HG03175 (cell line): ENCODE measurements at regions not wholly inside any gene's neighbourhood (a gene's known extent, or its start where the extent isn't known, plus 50 kb on each side); places are given as distances from the start of the nearest gene placed in this dataset.
A peak's percentile ranks its signal among the peaks of the same experiment; 100 is the strongest.

Experiments used
- ATAC-seq: cut with Tn5 transposase; IDR thresholded peaks from one replicate; pipeline ENCODE4 v1.9.1; 2021; ENCODE audit warnings: mild to moderate bottlenecking, moderate library complexity; ENCODE audit not compliant: unreplicated experiment

DNA sequence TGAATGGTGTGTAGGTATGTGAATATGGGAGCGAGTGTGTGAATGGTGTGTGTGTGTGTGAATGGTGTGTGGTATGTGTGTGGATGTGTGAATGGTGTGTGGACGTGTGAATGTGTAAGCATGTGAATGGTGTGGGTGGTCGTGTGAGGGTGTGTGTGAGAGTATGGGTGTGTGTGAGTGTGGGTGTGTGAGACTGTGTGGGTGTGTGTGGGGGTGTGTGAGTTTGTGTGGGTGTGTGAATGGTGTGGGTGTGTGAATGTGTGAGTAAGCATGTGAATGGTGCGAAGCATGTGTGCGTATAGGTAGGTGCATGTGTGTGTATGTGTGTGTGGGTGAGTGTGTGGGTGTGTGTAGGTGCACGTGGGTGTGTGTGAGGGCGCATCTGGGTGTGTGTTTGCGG is 160.7 kb upstream of the COBL start:
- ATAC-seq, result no peak

DNA sequence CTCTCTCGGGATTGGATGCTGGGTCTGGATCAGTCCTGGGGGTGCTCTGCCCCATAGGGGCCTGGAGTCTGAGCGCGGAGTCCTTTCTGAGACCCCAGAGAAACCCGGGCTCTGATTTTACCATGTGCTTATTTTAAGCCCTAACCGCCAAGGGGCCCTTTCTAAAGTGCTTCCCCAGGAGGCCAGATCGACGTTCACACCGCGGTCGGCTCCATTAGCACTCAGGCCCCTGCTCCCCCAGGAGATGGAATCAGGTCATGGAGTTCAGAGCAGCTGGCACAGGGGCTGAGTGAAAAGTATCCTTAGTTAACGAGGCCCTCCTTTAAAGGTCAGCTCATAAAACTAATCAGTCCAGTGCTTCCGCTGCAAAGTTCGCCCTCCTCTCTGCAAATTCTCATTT is 159.4 kb upstream of the COBL start:
- ATAC-seq, result no peak

DNA sequence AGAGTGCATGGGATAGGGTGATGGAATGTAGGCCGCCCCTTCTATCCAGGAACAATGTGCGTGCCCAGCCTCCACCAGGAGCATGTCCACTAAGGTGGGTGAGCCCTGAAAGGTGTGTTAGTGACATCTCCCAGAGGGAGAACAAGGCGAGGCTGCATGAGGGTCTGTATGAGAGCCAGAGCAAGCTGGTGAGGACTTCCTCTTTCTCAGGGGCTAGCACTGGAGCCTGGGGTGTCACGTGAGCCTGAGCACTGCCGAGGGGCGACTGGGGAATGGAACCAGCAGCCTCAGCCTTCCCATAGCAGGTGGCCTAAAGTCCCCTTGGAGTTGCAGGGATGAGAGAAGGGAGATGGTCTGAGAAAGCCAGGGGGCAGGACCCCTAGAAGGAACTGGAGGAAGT is 156.3 kb upstream of the COBL start:
- no peak for ATAC-seq

DNA sequence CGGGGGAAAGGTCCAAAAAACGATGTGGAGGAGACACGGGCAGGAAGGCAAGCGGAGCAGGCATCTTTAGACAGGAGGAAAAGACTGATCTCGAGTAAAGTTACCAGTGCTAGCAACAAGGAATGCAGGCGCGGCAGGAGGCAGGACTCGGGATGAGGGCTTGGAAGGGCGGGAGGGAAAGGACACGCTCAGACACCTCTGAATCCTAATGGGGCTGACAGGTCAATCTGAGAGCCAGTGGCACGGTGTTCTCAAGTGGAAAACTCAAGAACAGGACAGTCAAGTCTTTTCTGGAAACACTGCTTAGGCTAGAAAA is 155.3 kb upstream of the COBL start:
- ATAC-seq, result no peak

DNA sequence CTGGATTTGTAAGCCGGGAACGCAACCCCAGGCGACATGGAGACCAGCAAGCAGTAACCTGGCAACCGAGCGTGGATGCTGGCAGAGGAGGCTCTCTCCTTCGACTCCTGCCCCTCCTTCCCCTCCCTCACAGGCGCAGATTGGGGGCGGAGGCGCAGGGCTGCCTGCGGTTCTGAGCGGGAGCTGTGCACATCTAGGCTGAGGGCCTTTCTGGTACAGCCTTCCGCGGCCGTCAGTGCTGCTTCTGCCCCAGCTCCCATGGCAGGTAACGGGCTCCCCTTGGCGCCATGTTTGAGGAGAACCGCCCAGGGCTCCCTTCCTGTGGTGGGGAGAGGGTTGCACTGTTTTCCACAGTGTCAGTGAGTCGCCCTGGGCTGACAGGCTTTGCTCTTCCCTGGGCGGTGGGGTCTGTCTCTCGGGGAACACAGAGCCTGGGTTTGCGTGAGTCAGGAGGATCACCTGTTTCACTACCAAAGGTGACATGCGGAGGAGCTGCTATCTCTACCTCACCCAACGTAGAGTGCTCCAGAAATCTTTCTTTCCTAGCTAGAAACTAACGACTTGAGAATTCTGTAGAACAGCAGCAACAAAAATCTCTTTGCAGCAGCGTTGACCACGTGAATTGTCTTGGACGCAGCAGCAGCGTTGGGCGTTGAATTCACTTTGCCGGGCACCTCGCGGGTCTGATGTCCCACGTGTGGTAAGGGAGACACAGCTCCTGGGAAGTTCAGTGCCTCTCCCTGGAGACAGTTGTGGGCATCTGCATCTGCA is 154.8 kb upstream of the COBL start:
- no peak for ATAC-seq

DNA sequence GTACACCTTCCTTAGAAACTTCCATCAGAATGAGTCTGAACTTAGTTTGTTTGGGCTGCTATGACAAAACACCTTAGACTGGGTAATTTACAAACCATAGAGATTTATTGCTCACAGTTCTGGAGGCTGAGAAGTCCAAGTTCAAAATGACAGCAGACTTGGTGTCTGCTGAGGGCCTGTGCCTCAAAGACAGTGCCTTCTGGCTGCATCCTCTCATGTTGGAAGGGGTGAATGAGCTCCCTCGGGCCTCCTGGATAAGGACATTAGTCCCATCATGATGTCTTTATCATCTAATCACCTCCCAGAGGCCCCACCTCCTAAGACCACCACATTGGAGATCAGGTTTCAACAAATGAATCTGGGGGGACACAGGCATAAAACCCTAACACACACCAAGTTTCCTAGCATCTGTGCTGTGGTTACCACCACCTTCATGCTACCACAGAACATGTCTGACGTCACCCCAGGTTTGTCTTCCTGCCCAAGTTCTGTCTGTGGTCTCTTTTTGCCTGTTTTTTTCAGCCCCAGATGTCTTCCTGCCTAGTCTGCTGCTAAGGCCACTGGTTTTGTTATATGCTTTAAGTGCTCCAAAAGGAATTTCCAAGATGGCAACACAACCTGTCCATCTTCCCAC is 150.9 kb upstream of the COBL start:
- no peak for ATAC-seq

DNA sequence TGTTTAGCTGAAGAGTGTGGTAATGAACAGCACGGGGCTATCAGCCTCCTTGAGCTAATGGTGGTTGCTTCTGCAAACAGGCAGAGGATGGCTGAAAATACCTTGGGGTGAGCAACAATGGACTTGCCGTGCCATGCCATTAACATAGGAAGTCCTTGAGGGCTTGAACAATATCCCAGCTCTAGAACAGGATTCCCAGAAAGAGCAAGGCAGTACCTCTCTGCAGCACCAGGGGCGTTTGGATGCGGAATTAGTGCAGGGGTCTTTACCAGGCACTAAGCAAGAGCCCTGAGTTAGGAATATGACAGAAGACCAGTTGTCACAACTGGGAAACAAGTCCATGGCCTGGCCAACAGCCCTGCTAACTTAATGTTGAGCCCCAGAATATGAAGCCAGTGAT is 143.2 kb upstream of the COBL start:
- no peak for ATAC-seq

DNA sequence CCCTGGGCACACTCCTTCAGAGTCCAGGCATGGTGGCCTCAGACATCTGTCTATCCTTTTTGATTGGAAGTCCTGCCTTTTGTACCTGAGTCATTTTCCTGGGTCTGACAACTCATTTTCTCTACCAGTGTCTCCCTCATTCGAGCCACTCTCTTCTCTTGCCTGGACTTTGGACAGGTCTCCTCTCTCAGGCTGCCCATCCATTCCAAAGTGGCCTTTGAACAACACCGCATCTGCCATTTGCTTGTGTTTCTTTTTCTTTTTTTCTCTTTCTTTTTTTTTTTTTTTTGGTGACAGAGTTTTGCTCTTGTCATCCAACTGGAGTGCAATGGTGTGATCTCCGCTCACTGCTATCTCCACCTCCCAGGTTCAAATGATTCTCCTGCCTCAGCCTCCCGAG is 142.1 kb upstream of the COBL start:
- ATAC-seq, result no peak

DNA sequence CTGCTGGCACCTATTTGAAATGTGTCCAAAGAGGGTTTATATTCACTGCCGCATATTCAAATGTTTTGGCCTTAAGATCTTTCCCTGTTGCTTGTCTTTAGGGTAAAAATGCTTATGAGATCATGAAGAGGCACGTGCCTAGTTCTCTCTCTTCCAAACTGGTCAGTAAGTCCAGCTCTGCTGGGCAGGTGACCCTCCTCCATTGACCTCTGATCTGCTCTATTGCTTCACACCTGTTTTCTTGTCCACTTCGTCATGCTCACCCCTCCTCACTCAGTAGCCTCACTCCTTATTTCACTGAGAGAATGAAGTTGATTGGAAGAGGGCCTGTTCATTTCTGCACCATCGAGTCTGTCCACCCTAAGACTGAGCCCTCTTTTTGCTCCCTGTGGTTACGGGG is 140.5 kb upstream of the COBL start:
- ATAC-seq, result no peak

DNA sequence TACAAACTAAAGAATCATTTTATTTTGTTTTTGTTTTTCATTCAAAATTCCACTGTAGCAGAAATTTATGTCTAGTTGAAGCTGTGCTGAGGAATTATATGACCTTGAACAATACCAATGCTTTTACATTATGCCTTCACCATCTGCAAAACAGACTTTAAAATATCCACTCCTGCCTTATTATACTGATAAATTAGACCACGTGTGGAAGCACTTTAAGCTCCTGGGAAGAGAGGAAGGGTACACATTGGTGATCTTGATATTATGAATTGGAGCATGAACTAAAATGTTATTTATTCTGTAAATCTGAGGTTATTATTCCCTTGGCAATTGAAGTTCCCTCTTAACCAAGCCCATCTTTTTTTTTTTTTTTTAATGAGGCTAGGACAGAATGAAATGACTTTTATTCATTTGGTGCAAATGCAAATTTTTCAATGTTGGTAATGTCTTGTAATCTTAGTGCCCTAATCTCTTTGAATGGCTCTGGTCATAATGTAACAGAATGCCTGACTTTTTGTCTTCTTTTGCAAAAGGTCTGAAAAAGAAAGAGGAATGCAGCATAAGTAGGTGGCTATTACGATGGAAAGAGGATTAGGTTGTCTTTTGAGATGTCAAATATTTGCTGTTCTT is 139.9 kb upstream of the COBL start:
- ATAC-seq, result no peak

DNA sequence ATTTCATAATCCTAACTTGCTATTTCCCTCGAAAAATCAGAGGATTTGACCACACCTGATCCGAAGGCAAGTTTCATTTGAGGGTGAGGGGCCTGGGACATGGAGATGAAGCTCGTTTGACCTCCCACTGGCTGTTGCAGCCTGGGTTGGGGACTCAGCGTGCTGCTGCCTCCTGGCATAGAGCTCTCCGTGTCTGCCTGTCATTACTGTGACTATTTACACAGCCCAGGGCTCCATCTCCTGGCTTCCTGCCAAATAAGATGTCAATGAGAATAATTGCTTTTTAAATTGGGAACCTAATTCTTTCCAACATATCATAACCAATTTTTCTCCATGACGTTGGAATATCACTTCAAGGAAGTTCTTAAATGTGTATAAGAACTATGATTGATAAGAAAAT is 139.3 kb upstream of the COBL start:
- ATAC-seq, result no peak

DNA sequence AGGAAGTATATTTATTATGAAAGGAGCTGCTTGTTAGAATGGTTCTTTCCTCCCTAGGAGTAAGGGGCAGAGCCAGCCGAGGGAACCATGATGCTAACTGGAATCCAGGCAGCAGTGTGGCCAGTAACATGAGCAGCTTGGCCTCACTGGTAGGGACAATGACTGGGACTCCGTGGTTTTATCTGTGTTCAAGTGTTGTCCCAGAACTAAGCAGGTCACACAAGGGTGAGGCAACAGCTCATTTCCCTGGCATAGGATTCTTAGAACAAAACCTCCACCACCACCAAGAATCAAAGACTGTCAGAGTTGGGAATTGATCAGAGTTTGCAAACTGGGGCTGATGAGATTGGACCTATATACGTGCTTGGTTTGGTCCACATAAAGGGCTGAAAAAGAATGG is 138.9 kb upstream of the COBL start:
- ATAC-seq, result no peak

DNA sequence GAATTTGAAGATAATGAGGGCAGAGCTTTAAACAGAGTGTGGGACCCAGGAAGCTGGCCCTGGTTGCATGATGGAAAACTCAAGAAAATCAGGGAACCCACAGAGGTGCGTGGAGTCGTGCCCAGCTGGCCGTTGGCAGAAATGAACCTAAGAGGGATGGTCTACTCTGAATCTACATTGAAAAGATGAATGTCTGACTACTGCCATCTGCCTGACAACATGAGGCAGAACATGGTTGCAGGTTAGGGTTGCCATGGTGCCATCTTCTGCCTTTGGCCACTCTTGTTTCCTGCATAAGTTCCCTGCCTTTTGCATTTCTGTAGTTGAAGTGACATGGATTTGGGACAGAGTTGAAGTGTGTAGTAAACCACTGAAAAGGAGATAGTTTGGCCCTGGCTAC is 138.5 kb upstream of the COBL start:
- ATAC-seq, result no peak

DNA sequence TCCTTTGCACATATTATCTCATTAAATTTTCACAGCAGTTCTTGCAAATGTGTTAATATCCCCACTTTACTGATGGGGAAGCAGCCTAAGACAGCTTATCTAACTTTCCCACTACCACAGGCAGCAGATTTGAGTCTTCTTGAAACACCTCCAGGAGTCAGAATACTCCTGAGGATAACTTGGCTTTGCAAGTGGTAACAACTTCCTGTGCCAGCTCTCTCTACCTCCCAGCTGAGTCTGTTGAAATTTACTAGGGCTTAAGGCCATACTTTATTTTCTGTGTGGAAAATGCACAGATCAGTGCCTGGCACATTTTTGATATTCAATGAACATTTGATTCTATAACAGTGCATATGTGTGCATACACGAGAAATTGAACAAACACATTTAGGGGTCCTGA is 136.1 kb upstream of the COBL start:
- no peak for ATAC-seq

DNA sequence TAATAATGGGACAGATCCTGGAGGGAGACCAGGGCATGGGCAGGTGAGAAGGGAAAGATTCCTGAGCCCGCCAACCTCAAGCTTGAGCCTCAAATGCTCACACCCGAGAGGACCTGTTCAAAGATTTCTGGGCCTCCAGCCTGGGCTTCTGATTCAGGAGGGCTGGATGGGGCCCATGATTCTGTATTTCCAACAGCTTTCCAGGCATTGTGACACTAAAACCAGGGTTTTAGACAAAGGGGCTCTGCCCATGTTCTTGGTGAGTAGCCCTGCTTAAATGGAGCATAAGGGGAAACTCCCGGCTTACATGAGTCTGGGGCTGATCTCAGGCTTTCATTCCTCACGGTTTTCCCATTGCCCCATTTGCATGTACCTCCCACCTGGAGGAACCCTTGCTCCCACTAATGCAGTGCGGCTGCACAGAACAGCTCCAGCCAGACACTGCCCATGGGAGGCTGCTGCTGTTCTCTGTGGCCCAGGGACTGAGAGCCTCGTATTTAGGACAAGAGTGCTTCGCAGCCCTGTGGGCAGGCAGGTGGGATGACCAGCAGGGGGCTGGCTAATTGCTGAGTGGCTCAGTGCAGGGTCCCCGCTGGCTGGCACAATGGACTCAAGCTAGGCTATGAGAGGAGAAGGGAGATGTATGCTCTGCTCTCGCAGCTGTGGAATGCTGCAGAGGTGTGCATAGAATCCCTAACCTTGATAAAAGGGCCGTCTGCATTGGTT is 135.3 kb upstream of the COBL start:
- ATAC-seq, result no peak

DNA sequence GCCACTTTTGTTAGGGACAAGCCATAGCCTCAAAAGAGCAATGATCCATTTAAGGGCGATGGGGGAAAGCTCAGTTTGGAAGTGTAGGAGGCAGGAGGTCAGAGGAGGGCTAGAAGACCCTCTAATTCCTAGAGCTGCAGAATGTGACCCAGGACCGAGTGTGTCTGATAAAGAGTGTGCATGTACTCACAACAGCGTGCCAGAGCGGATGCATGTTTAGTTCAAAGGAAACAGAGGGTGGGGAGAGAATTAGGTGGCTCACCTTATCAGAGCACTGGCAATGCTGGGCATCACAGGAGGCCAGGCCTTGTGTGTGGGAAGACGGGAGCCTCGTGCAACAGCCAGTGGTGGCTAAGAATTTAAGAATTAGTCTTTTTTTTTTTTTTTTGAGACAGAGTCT is 133.9 kb upstream of the COBL start:
- no peak for ATAC-seq

DNA sequence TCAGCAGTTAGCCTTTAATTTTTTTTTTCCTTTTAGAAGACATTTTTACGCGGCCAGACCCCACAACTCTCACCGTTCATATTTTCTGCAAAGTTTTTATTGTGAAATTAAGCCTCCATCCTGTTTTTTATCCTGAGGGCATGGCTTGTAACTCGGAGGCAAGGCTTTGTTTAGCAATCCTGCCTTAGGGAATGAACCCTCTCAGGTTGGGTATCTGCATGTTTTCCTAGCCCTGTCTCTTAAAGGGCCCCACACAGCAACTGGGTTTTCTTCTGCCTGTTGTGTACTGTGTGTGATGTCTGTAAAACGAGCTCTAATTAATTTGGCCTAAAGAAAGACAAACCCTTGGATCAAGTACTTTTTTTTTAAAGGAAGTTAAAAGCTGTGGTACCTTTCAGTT is 130.2 kb upstream of the COBL start:
- no peak for ATAC-seq

DNA sequence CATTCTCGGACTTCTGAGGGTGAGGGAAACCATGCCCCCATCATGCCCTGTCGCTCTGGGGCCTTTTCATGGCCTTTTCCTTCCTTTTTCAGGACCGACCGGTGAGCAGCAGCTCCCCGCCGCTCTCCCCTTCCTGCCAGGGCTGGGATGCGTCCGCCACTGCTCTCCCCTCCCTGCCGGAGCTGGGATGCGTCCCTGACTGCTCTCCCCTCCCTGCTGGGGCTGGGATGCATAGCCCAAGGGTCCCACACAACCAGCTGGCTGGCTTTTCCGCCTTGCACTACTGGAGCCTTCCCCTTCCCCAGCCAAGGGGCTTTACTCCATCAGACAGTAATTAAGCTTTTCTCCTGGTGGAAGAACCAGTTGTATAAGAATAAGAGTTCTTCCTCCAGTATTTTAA is 129.7 kb upstream of the COBL start:
- no peak for ATAC-seq

DNA sequence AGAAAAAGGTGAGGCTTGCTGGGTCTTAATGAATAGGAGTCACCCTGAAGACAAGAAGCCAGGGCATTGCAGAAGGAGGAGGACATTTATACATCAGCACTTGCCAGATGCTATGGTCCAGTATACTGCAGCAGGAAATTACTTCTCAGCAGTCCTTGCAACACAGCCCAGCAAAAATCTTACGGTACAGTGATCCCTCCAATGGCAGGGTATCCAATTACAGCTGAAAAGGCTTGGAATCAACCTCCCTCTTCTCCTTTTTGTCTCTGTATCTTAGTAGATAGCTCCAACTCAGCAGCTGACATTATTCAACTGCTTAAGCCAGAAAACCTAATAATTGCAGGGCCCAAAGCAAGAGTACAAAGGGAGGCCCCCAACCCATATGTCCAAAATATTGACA is 128.3 kb upstream of the COBL start:
- ATAC-seq, result no peak

DNA sequence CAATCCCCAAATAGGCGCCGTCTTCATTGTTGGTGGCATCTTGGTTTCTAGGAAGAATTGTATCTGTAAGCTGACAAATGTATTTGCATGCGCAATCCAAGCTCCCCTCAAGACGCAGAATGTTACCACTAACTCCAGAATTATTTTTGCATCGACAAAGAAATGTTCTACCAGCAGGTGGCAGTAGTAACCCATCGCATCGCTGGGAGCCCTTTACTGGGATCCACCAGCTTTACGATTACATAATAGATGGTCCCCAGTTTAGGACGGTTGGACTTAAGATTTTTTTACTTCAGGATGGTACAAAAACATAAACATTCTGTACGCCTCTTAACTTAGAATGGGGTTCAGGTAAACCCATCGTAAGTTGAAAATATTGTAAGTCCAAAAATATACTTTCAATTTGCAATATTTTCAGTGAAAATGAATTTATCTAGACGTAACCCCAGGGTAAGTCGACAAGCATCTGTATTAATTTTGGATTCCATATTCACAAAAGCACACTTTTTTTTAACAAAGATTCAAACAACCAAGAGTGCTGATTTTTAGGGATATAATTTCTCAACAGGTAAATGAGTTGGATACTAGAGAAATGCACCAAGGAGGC is 114.0 kb upstream of the COBL start:
- ATAC-seq, result peak; percentile 52

DNA sequence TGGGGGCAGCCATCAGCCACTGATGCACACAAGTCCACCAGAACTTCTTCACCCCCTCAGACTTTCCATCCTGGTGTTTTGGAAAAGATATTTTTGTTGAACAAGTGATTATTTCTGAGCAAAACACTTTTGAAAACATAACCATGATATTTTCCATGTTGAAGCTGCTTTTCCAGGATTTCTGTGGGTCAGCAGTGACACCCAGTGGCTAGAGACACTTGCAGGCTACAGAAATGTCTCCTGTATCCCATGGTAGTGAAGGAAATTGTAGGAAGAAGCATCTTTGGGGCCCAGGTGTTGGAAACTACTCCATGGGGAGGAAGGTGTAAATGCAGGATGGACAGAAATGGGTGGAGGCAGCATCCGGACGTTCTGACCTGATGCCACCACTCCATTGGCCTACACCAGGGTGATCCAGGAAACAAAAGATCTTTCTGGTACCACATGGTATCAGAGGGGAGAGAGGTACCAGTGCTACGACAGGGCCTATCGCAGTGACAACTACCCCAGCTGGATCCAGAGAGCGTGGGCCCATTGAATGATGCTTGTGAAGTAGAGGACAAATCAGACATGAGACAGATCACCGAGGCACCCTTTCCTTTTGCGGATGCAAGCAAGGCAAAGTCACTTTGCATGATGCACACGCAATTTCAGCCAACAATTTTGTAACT is 111.7 kb upstream of the COBL start:
- no peak for ATAC-seq
